GM23338 (cell line): ENCODE measurements at regions not wholly inside any gene's neighbourhood (a gene's known extent, or its start where the extent isn't known, plus 50 kb on each side); places are given as distances from the start of the nearest gene placed in this dataset.

Source experiments
- ATAC-seq: fragments of 200-7000 bp; cut with Tn5 transposase; 3 replicates; pipeline ENCODE4 v1.9.1; 2020
- DNase-seq: peaks from one replicate; pipeline ENCODE4 v3.0.0-alpha.2; 2015; ENCODE audit warnings: low spot score
- H2AFZ ChIP-seq: fragments of 200-600 bp; sonication (generic); 2 replicates; pipeline ENCODE4 v1.8.0; 2016; ENCODE audit warnings: antibody characterized with exemption, mild to moderate bottlenecking, moderate library complexity
- H3F3A ChIP-seq: fragments of 200-600 bp; sonication (generic); replicated peaks from 2 replicates; pipeline ENCODE4 v1.8.0; 2017; ENCODE audit warnings: antibody characterized with exemption, mixed run types, low read depth
- H3K27ac ChIP-seq: fragments of 200-600 bp; sonication (generic); 2 replicates; pipeline ENCODE4 v1.6.1; 2016; ENCODE audit warnings: low read depth
- H3K27me3 ChIP-seq: fragments of 200-600 bp; sonication (generic); 2 replicates; pipeline ENCODE4 v1.8.0; 2016; ENCODE audit warnings: mild to moderate bottlenecking, mixed run types, moderate library complexity; ENCODE audit not compliant: insufficient read depth
- H3K36me3 ChIP-seq: fragments of 200-600 bp; sonication (generic); 2 replicates; pipeline ENCODE4 v1.8.0; 2016; ENCODE audit warnings: mild to moderate bottlenecking; ENCODE audit not compliant: insufficient read depth
- H3K4me1 ChIP-seq: fragments of 200-600 bp; sonication (generic); 2 replicates; pipeline ENCODE4 v1.8.0; 2016; ENCODE audit warnings: mild to moderate bottlenecking, moderate library complexity; ENCODE audit not compliant: insufficient read depth
- H3K4me2 ChIP-seq: fragments of 200-600 bp; sonication (generic); 2 replicates; pipeline ENCODE4 v1.7.1; 2017; ENCODE audit warnings: mixed run types
- H3K4me3 ChIP-seq: fragments of 200-600 bp; sonication (generic); 2 replicates; pipeline ENCODE4 v1.6.1; 2016; ENCODE audit warnings: mixed run types
- H3K79me2 ChIP-seq: fragments of 200-600 bp; sonication (generic); replicated peaks from 2 replicates; pipeline ENCODE4 v1.8.0; 2017; ENCODE audit warnings: mild to moderate bottlenecking; ENCODE audit not compliant: insufficient read depth
- H3K9me2 ChIP-seq: fragments of 200-600 bp; sonication (generic); 2 replicates; pipeline ENCODE4 v1.8.0; 2017; ENCODE audit not compliant: insufficient read depth
- H4K20me1 ChIP-seq: fragments of 200-600 bp; sonication (generic); replicated peaks from 2 replicates; pipeline ENCODE4 v1.8.0; 2017; ENCODE audit warnings: mild to moderate bottlenecking; ENCODE audit not compliant: insufficient read depth
- H3K27ac Mint-ChIP-seq: 2 replicates; pipeline ENCODE4 v1.8.0; 2020; ENCODE audit warnings: inconsistent platforms, mild to moderate bottlenecking, moderate library complexity, mixed read lengths
- H3K27me3 Mint-ChIP-seq: 3 replicates; pipeline ENCODE4 v1.8.0; 2022; ENCODE audit warnings: low read depth, mild to moderate bottlenecking, moderate library complexity, mixed read lengths, inconsistent platforms; ENCODE audit not compliant: insufficient read depth, poor library complexity
- H3K36me3 Mint-ChIP-seq: 3 replicates; pipeline ENCODE4 v1.8.0; 2021; ENCODE audit warnings: low read depth, mild to moderate bottlenecking, inconsistent platforms, moderate library complexity, mixed read lengths
- H3K4me1 Mint-ChIP-seq: 3 replicates; pipeline ENCODE4 v1.8.0; 2020; ENCODE audit warnings: mild to moderate bottlenecking, inconsistent platforms, mixed read lengths
- H3K4me3 Mint-ChIP-seq: 3 replicates; pipeline ENCODE4 v1.8.0; 2021; ENCODE audit warnings: moderate library complexity, mild to moderate bottlenecking, inconsistent platforms, mixed read lengths
- H3K9me3 Mint-ChIP-seq: 3 replicates; pipeline ENCODE4 v1.8.0; 2020; ENCODE audit warnings: moderate library complexity, mild to moderate bottlenecking, inconsistent platforms, mixed read lengths
- CREB1 ChIP-seq: fragments of 250-450 bp; sonication (Bioruptor Pico); IDR thresholded peaks from 2 replicates; pipeline ENCODE4 v1.5.0; 2020; ENCODE audit warnings: low read depth, mild to moderate bottlenecking, moderate library complexity
- CTCF ChIP-seq, 2 experiments: fragments of 200-600 bp in 1 of 2; sonication (generic) in 1 of 2; conservative IDR thresholded peaks; 2 replicates each; pipeline versions ENCODE4 v1.5.1 to v1.6.1; 2016 to 2017; ENCODE audit warnings: antibody characterized with exemption in 2 of 2, low read depth in 2 of 2, mild to moderate bottlenecking in 2 of 2, moderate library complexity in 1 of 2
- JUNB ChIP-seq: IDR thresholded peaks from one replicate; pipeline ENCODE4 v1.6.1; 2016; ENCODE audit warnings: antibody characterized with exemption; ENCODE audit not compliant: unreplicated experiment
- NANOG ChIP-seq: IDR thresholded peaks from 2 replicates; pipeline ENCODE4 v1.6.1; 2016; ENCODE audit warnings: antibody characterized with exemption, borderline replicate concordance
- POLR2AphosphoS5 ChIP-seq: IDR thresholded peaks from 2 replicates; pipeline ENCODE4 v1.6.1; 2016; ENCODE audit warnings: antibody characterized with exemption, low read depth
- REST ChIP-seq: IDR thresholded peaks from one replicate; pipeline ENCODE4 v1.6.1; 2018; ENCODE audit warnings: antibody characterized with exemption; ENCODE audit not compliant: unreplicated experiment
- STAT1 ChIP-seq: IDR thresholded peaks from one replicate; pipeline ENCODE4 v1.6.1; 2016; ENCODE audit warnings: antibody characterized with exemption; ENCODE audit not compliant: unreplicated experiment
- ZNF462 ChIP-seq: fragments of 250-450 bp; sonication (Bioruptor Pico); IDR thresholded peaks from 2 replicates; pipeline ENCODE4 v1.5.0; 2020; ENCODE audit warnings: mild to moderate bottlenecking, moderate library complexity

- no peak for TF ChIP-seq REST
- no peak for TF ChIP-seq JUNB
- no peak for TF ChIP-seq CTCF (conservative IDR thresholded peaks at IDR 0.05; ENCODE audit: low read depth in 2 of 2)
- no peak for TF ChIP-seq NANOG
- no peak for TF ChIP-seq CREB1
Measured at GRCh38 chr13:111875915-111876314, 191.0 kb upstream of the SOX1 start (continued).

GRCh38 chr13:111876506-111876905 is 190.4 kb upstream of the SOX1 start:
- H3K4me3 ChIP-seq, result no peak overlapping the region
- H3K27me3 Mint-ChIP-seq, result peaks cover 7% of the 10 kb centered on the region
- ATAC-seq, result no peak
- no peaks in the 10 kb centered on the region for H3K79me2 ChIP-seq
- H3K36me3 ChIP-seq, result no peaks in the 10 kb centered on the region
- DNase-seq, result no peak
- no peak overlapping the region for H2AFZ ChIP-seq
- no peak overlapping the region for H3K4me3 Mint-ChIP-seq
- no peak overlapping the region for H3K4me2 ChIP-seq
- no peaks in the 10 kb centered on the region for H4K20me1 ChIP-seq
- 0 out of 2 replicates have a peak, but pooled peaks cover 4% of the 10 kb centered on the region for H3K9me2 ChIP-seq
- H3K27ac ChIP-seq, result no peak overlapping the region
- no peaks in the 10 kb centered on the region for H3K9me3 Mint-ChIP-seq
- TF ChIP-seq STAT1 (no peak), JUNB (no peak), ZNF462 (CRISPR knock-in tag) (no peak), POLR2AphosphoS5 (no peak), NANOG (no peak)
- H3K27me3 ChIP-seq, result no peaks in the 10 kb centered on the region
- no peak overlapping the region for H3K27ac Mint-ChIP-seq
- peaks cover 5% of the 10 kb centered on the region; the same call in 1 of the 2 replicates for H3K4me1 ChIP-seq
- H3K4me1 Mint-ChIP-seq, result peaks cover 6% of the 10 kb centered on the region
- H3K36me3 Mint-ChIP-seq, result no peaks in the 10 kb centered on the region
- H3F3A ChIP-seq, result no peaks in the 10 kb centered on the region
